ENCODE measurements at regions not wholly inside any gene's neighbourhood (a gene's known extent, or its start where the extent isn't known, plus 50 kb on each side); places are given as distances from the start of the nearest gene placed in this dataset.

GRCh38 chr1:238783633-238784032 is 602.7 kb upstream of the CHRM3 start:
- no peaks in the 10 kb centered on the region for H3K27me3 ChIP-seq (replicated peaks; ENCODE audit: control insufficient read depth, insufficient read depth, low read length)
- BruUV-seq (replicated peaks): no TSS peak
- intact Hi-C loops (cut with micrococcal nuclease; ENCODE audit: unreplicated experiment): no loop called here
- TF ChIP-seq, protein P1, sequence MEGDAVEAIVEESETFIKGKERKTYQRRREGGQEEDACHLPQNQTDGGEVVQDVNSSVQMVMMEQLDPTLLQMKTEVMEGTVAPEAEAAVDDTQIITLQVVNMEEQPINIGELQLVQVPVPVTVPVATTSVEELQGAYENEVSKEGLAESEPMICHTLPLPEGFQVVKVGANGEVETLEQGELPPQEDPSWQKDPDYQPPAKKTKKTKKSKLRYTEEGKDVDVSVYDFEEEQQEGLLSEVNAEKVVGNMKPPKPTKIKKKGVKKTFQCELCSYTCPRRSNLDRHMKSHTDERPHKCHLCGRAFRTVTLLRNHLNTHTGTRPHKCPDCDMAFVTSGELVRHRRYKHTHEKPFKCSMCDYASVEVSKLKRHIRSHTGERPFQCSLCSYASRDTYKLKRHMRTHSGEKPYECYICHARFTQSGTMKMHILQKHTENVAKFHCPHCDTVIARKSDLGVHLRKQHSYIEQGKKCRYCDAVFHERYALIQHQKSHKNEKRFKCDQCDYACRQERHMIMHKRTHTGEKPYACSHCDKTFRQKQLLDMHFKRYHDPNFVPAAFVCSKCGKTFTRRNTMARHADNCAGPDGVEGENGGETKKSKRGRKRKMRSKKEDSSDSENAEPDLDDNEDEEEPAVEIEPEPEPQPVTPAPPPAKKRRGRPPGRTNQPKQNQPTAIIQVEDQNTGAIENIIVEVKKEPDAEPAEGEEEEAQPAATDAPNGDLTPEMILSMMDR (IDR thresholded peaks at IDR 0.05; ENCODE audit: insufficient read depth in 1 of 2, low read depth in 1 of 2, low read length in 1 of 2, severe bottlenecking in 1 of 2, unreplicated experiment in 1 of 2): no peak
- H3K4me1 Mint-ChIP-seq (ENCODE audit: low read depth, unreplicated experiment): no peaks in the 10 kb centered on the region
- ChIA-PET CTCF (no interaction called here), POLR2A (no interaction called here)
- H3K9me3 ChIP-seq: no peaks in the 10 kb centered on the region
- H3K9me3 Mint-ChIP-seq (ENCODE audit: unreplicated experiment): peaks cover 11% of the 10 kb centered on the region
- H3K27me3 Mint-ChIP-seq (ENCODE audit: insufficient read depth, unreplicated experiment): peaks cover 3% of the 10 kb centered on the region
- no peaks in the 10 kb centered on the region for H3K4me1 ChIP-seq
- no peak overlapping the region for H3K4me3 ChIP-seq (ENCODE audit: low read depth, low read length)
- H3K4me3 Mint-ChIP-seq (ENCODE audit: unreplicated experiment): no peak overlapping the region
- no peaks in the 10 kb centered on the region for H3K36me3 ChIP-seq (ENCODE audit: control insufficient read depth, insufficient read depth, low read length)
- H3K27ac Mint-ChIP-seq (ENCODE audit: unreplicated experiment): no peak overlapping the region
- H3K36me3 Mint-ChIP-seq (ENCODE audit: insufficient read depth, unreplicated experiment): no peaks in the 10 kb centered on the region
- DNase-seq: no peak

DNA sequence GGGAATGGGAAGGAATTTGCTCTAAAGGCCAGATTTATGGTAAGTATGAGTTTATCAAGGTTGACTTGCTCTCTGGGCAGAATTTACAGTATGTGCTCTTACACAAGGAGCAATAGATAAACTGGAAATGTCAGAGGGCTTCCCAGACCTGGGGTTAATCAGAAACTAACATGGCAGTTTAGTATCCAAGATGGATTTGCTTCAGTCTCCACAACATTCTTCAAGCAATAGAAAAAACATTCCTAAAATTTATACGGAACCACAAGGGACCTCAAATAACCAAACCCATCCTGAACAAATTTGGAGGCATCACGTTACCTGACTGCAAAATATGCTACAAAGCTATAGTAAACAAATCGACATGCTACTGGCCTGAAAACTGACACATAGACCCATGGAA is 606.7 kb upstream of the CHRM3 start:
- no peaks in the 10 kb centered on the region for H3K36me3 ChIP-seq (ENCODE audit: control insufficient read depth, insufficient read depth, low read length)
- H3K4me3 Mint-ChIP-seq (ENCODE audit: unreplicated experiment): no peak overlapping the region
- H3K4me1 Mint-ChIP-seq (ENCODE audit: low read depth, unreplicated experiment): no peaks in the 10 kb centered on the region
- POLR2A ChIA-PET: no interaction called here
- no peak for DNase-seq
- no peaks in the 10 kb centered on the region for H3K27me3 ChIP-seq (replicated peaks; ENCODE audit: control insufficient read depth, insufficient read depth, low read length)
- H3K4me3 ChIP-seq (ENCODE audit: low read depth, low read length): no peak overlapping the region
- intact Hi-C loops (cut with micrococcal nuclease; ENCODE audit: unreplicated experiment): no loop called here
- no peaks in the 10 kb centered on the region for H3K36me3 Mint-ChIP-seq (ENCODE audit: insufficient read depth, unreplicated experiment)
- BruUV-seq (replicated peaks): no TSS peak
- H3K4me1 ChIP-seq: no peaks in the 10 kb centered on the region
- TF ChIP-seq, protein P1 (IDR thresholded peaks at IDR 0.05; ENCODE audit: insufficient read depth in 1 of 2, low read depth in 1 of 2, low read length in 1 of 2, severe bottlenecking in 1 of 2, unreplicated experiment in 1 of 2): no peak
- H3K9me3 Mint-ChIP-seq (ENCODE audit: unreplicated experiment): peaks cover 11% of the 10 kb centered on the region
- H3K27ac Mint-ChIP-seq (ENCODE audit: unreplicated experiment): no peak overlapping the region
- H3K9me3 ChIP-seq: no peaks in the 10 kb centered on the region
- CTCF ChIA-PET: no interaction called here
- H3K27me3 Mint-ChIP-seq (ENCODE audit: insufficient read depth, unreplicated experiment): peaks cover 3% of the 10 kb centered on the region

DNA sequence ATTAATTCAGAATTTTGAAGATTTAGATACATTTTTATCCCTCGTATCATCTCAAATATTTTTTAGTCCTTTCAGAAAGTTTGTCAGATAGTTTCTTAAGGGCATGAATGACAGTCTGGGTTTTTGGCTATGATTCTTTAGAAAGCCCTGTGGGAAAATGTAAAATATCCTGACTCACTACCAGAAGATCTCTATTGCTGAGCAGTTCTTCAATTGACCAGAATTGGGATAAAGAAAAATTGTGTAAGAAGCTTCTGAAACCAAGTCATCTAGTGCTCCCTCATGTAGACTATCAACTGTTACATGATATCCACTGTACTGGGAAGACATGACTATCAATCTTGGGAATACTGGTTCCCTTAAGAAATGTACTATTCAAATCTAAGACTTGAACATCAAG is 608.3 kb upstream of the CHRM3 start:
- Histone ChIP-seq H3K9me3 (no peaks in the 10 kb centered on the region), H3K27me3 (replicated peaks; ENCODE audit: control insufficient read depth, insufficient read depth, low read length) (no peaks in the 10 kb centered on the region), H3K4me1 (no peaks in the 10 kb centered on the region), H3K4me3 (ENCODE audit: low read depth, low read length) (no peak overlapping the region), H3K36me3 (ENCODE audit: control insufficient read depth, insufficient read depth, low read length) (no peaks in the 10 kb centered on the region)
- H3K27me3 Mint-ChIP-seq (ENCODE audit: insufficient read depth, unreplicated experiment): peaks cover 3% of the 10 kb centered on the region
- intact Hi-C loops (cut with micrococcal nuclease; ENCODE audit: unreplicated experiment): no loop called here
- no peaks in the 10 kb centered on the region for H3K4me1 Mint-ChIP-seq (ENCODE audit: low read depth, unreplicated experiment)
- no TSS peak for BruUV-seq (replicated peaks)
- no peak overlapping the region for H3K27ac Mint-ChIP-seq (ENCODE audit: unreplicated experiment)
- TF ChIP-seq, protein P1 (IDR thresholded peaks at IDR 0.05; ENCODE audit: insufficient read depth in 1 of 2, low read depth in 1 of 2, low read length in 1 of 2, severe bottlenecking in 1 of 2, unreplicated experiment in 1 of 2): no peak
- no peak overlapping the region for H3K4me3 Mint-ChIP-seq (ENCODE audit: unreplicated experiment)
- no peaks in the 10 kb centered on the region for H3K36me3 Mint-ChIP-seq (ENCODE audit: insufficient read depth, unreplicated experiment)
- no peak for DNase-seq
- H3K9me3 Mint-ChIP-seq (ENCODE audit: unreplicated experiment): peaks cover 11% of the 10 kb centered on the region
- CTCF ChIA-PET: no interaction called here
- POLR2A ChIA-PET: no interaction called here

Measured in Caco-2 (cell line).